ENCODE measurements at regions not wholly inside any gene's neighbourhood (a gene's known extent, or its start where the extent isn't known, plus 50 kb on each side); places are given as distances from the start of the nearest gene placed in this dataset.

DNA sequence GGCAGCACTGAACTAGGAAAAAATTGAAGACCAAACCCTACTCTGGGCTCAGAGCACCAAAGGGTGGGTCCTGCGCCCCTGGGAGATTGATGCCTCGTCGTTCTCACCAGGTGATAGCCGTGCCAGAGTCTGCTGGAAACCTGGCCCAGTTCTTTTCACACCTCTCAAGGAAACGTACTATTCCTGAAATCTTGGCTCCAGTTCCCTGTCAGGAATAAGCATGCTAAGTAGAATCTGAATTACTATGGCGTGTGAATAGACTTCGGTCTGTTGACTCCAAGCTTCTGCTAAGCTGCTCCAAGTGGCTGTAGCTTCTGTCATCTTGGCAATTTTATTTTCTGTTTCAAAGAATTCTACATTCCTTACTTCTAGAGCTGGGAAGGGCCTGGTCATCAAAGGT is 75.4 kb downstream of the MARCHF4 start:
- no peaks in the 10 kb centered on the region for H3K36me3 Mint-ChIP-seq (ENCODE audit: low read depth)

DNA sequence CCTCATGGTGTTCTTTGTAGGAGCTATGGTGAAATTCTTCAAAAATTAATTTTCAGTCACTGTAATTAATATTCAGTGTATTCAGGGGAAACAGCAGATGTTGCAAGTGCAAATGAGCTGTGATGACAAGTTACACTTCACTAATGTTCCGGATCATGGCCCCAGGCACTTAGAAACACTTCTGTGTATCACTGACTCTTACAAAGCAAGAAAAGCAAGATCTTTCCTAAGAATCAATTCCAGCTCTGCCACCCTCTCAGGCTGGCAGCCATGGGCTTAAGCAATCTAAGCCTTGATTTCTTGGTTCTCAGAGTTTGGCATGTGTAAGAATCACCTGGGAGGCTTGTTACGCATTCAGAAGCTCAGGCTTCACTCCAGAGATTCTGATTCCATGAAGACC is 78.0 kb downstream of the MARCHF4 start:
- no peaks in the 10 kb centered on the region for H3K27me3 Mint-ChIP-seq
- ChIA-PET POLR2A (no interaction called here), CTCF (no interaction called here)
- H3K9me3 Mint-ChIP-seq = no peaks in the 10 kb centered on the region
- ATAC-seq (ENCODE audit: low read depth) (no peak), DNase-seq (no peak)
- TF ChIP-seq, protein P1, sequence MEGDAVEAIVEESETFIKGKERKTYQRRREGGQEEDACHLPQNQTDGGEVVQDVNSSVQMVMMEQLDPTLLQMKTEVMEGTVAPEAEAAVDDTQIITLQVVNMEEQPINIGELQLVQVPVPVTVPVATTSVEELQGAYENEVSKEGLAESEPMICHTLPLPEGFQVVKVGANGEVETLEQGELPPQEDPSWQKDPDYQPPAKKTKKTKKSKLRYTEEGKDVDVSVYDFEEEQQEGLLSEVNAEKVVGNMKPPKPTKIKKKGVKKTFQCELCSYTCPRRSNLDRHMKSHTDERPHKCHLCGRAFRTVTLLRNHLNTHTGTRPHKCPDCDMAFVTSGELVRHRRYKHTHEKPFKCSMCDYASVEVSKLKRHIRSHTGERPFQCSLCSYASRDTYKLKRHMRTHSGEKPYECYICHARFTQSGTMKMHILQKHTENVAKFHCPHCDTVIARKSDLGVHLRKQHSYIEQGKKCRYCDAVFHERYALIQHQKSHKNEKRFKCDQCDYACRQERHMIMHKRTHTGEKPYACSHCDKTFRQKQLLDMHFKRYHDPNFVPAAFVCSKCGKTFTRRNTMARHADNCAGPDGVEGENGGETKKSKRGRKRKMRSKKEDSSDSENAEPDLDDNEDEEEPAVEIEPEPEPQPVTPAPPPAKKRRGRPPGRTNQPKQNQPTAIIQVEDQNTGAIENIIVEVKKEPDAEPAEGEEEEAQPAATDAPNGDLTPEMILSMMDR (IDR thresholded peaks at IDR 0.05) = no peak
- H3K27ac Mint-ChIP-seq = no peak overlapping the region
- no peaks in the 10 kb centered on the region for H3K36me3 Mint-ChIP-seq (ENCODE audit: low read depth)
- no peaks in the 10 kb centered on the region for H3K4me1 Mint-ChIP-seq
- intact Hi-C loops (cut with micrococcal nuclease) = no loop called here
- no peak overlapping the region for H3K4me3 Mint-ChIP-seq

More for the DNA sequence above, 75.4 kb downstream of the MARCHF4 start:
- DNase-seq (no peak), ATAC-seq (ENCODE audit: low read depth) (no peak)
- no peak overlapping the region for H3K4me3 Mint-ChIP-seq
- intact Hi-C loops (cut with micrococcal nuclease) = no loop called here
- ChIA-PET POLR2A (no interaction called here), CTCF (no interaction called here)
- TF ChIP-seq, protein P1 (IDR thresholded peaks at IDR 0.05) = no peak
- H3K27ac Mint-ChIP-seq = no peak overlapping the region
- H3K27me3 Mint-ChIP-seq = peaks cover 4% of the 10 kb centered on the region
- H3K9me3 Mint-ChIP-seq = no peaks in the 10 kb centered on the region
- H3K4me1 Mint-ChIP-seq = no peaks in the 10 kb centered on the region

DNA sequence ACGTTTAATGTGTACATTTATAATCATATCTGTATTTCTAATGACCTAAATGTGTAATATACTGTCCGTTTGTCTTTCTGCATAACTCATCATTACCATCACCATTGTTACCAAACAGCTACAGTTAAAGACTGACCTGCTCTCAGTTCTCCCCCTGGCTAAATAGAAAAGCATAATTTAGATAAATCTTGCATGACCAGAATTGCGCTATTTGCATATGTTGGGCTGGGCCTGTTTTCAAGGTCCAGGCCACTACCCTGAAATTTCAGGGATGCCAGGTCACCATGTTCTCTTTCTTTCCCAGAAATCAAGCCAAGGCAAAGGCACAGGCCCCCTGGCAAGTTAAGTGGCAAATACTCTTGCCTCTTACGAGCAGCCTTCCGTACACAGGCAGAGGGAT is 78.4 kb downstream of the MARCHF4 start:
- TF ChIP-seq, protein P1 (IDR thresholded peaks at IDR 0.05) = no peak
- CTCF ChIA-PET = no interaction called here
- ATAC-seq (ENCODE audit: low read depth) (no peak), DNase-seq (no peak)
- H3K4me1 Mint-ChIP-seq = no peaks in the 10 kb centered on the region
- no peaks in the 10 kb centered on the region for H3K9me3 Mint-ChIP-seq
- POLR2A ChIA-PET = no interaction called here
- H3K4me3 Mint-ChIP-seq = no peak overlapping the region
- no peak overlapping the region for H3K27ac Mint-ChIP-seq
- no peaks in the 10 kb centered on the region for H3K36me3 Mint-ChIP-seq (ENCODE audit: low read depth)
- intact Hi-C loops (cut with micrococcal nuclease) = no loop called here
- no peaks in the 10 kb centered on the region for H3K27me3 Mint-ChIP-seq

DNA sequence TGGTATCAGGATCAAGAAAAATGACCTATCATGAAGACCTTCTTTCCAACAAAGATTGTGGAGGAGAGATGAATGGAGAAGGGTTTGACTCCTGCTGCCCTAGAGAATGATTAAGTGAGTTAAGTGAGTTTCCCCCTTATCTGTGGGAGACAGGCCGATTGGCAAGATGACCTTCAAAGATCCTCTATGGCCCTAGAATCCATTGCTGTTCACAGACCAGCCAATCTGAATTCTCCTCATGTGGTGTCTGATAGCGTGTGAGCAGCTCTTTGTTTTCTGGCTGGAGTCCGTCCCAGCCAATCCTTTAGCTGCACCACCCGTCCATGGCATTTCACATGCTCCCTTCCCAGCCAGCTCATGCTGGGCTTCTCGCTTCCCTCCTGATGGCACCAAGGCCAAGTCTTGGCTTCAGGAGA is 79.4 kb downstream of the MARCHF4 start:
- intact Hi-C loops (cut with micrococcal nuclease) = no loop called here
- peaks cover 3% of the 10 kb centered on the region for H3K27me3 Mint-ChIP-seq
- no peaks in the 10 kb centered on the region for H3K9me3 Mint-ChIP-seq
- no peak overlapping the region for H3K27ac Mint-ChIP-seq
- POLR2A ChIA-PET = no interaction called here
- TF ChIP-seq, protein P1 (IDR thresholded peaks at IDR 0.05) = no peak
- H3K4me3 Mint-ChIP-seq = no peak overlapping the region
- CTCF ChIA-PET = no interaction called here
- no peaks in the 10 kb centered on the region for H3K4me1 Mint-ChIP-seq
- H3K36me3 Mint-ChIP-seq (ENCODE audit: low read depth) = no peaks in the 10 kb centered on the region
- ATAC-seq (ENCODE audit: low read depth) (no peak), DNase-seq (no peak)

DNA sequence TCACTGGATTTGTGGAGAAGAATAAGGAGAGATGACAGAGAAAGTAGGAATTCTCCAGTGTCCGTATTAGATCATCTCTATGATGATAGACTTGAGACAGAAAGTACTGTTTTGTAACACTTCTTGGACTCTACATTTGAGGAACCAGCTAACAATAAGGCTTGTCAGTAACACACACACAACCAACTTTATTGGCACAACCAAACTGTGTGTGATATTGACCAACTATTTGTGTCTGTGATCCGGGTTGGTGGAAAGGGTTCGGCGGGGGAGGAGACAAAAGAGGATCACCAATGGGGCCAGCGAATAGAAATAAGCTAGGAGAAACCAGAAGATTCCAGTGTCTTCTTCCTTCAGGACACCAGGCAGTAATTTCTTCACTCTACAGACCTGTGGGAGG is 79.8 kb downstream of the MARCHF4 start:
- Mint-ChIP-seq H3K4me3 (no peak overlapping the region), H3K27ac (no peak overlapping the region), H3K4me1 (no peaks in the 10 kb centered on the region), H3K9me3 (no peaks in the 10 kb centered on the region), H3K27me3 (peaks cover 3% of the 10 kb centered on the region), H3K36me3 (ENCODE audit: low read depth) (no peaks in the 10 kb centered on the region)
- ATAC-seq (ENCODE audit: low read depth) (no peak), DNase-seq (no peak)
- POLR2A ChIA-PET = no interaction called here
- TF ChIP-seq, protein P1 (IDR thresholded peaks at IDR 0.05) = no peak
- intact Hi-C loops (cut with micrococcal nuclease) = no loop called here
- CTCF ChIA-PET = no interaction called here
